Body of pancreas (tissue), 4 donors: ENCODE measurements at regions not wholly inside any gene's neighbourhood (a gene's known extent, or its start where the extent isn't known, plus 50 kb on each side); places are given as distances from the start of the nearest gene placed in this dataset.

Experiments
- ATAC-seq: fragments of 150-250 bp; one replicate; pipeline ENCODE4 v1.9.1; 2016
- DNase-seq, 4 donors: peaks; one replicate each; pipeline ENCODE4 v3.0.0-alpha.2; 2019
- H3K27ac ChIP-seq, 4 donors: fragments of 200-600 bp; sonication (generic); 1 replicate in 3 of 4; 2 replicates in 1 of 4; pipeline versions ENCODE4 v1.5.1 to v1.6.1; 2016 to 2019; ENCODE audit warnings: mild to moderate bottlenecking in 1 of 4, mixed read lengths in 1 of 4, moderate library complexity in 1 of 4
- H3K27me3 ChIP-seq, 2 donors: fragments of 200-600 bp; sonication (generic); one replicate each; pipeline ENCODE4 v1.6.0; 2016; ENCODE audit warnings: mild to moderate bottlenecking in 1 of 2
- H3K36me3 ChIP-seq, 2 donors: fragments of 200-600 bp; sonication (generic); replicated peaks in 1 of 2; 2 replicates each; pipeline ENCODE4 v1.5.1; 2016; ENCODE audit warnings: low read depth in 2 of 2; ENCODE audit not compliant: insufficient read depth in 1 of 2
- H3K4me1 ChIP-seq: fragments of 200-600 bp; sonication (generic); one replicate; pipeline ENCODE4 v1.6.0; 2016
- H3K4me3 ChIP-seq, 2 donors: fragments of 200-600 bp; sonication (generic); 1 replicate in 1 of 2; 2 replicates in 1 of 2; pipeline ENCODE4 v1.5.1; 2016 to 2019
- H3K9me3 ChIP-seq, 3 donors: fragments of 200-600 bp; sonication (generic); 1 replicate in 2 of 3; 2 replicates in 1 of 3; pipeline ENCODE4 v1.5.1; 2016
- POLR2A ChIP-seq, 3 donors: fragments of 450-650 bp; IDR thresholded peaks; one replicate each; pipeline ENCODE4 v1.6.1; 2016; ENCODE audit warnings: antibody characterized with exemption in 3 of 3, mild to moderate bottlenecking in 2 of 3
- WGBS, 2 donors: methylation state at CpG; one replicate each; pipeline ENCODE4 v1.1.5; 2017; 5-methylcytosine and 5-hydroxymethylcytosine counted together
- intact Hi-C: fragments of 100-400 bp; cut with DNase I; formaldehyde crosslinking; loops from one replicate; pipeline ENCODE4 v1.15.1; 2023
- TF ChIP-seq, protein P1 (sequence below), 7 experiments: fragments of 450-650 bp in 4 of 7; fragments of 200-600 bp in 3 of 7; sonication (generic) in 3 of 7; IDR thresholded peaks; one replicate each; pipeline ENCODE4 v1.5.1; 2016 to 2019; ENCODE audit warnings: antibody characterized with exemption in 7 of 7

DNA sequence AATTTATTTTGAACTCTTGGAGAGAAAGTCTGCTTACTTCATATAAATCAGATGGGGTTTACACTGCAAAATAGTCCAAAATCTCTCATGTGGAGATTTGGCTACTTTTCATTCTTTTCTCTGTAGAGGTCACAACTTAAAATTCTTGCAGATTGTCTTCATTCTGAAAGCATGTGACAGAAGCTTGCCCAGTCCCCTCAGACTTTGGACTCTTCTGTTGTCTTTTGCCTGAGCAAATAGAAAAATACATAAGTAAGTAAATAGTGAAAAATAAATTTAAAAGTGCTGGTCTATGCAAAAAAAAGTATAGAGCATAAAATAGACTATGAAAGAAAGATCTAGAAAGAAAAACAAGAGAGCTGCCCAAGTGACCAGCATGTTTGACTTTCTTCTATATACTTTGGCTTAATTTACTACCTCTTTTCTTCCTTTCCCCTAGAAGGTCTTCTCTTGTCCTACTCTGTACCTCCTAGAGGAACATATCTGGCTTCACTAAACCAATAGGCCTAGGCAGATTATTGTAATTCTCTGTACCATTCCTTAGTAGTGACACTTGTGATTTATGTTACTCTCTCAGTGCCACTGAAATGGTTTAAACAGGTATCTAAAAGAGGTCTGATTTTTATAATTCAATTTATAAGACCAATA lies 260.9 kb downstream of the TENT5A start:
- no peaks in the 10 kb centered on the region for H3K36me3 ChIP-seq
- intact Hi-C loops: no loop called here
- H3K9me3 ChIP-seq: no peaks in the 10 kb centered on the region
- H3K4me3 ChIP-seq: no peak overlapping the region
- no peaks in the 10 kb centered on the region for H3K27me3 ChIP-seq
- TF ChIP-seq, protein P1, sequence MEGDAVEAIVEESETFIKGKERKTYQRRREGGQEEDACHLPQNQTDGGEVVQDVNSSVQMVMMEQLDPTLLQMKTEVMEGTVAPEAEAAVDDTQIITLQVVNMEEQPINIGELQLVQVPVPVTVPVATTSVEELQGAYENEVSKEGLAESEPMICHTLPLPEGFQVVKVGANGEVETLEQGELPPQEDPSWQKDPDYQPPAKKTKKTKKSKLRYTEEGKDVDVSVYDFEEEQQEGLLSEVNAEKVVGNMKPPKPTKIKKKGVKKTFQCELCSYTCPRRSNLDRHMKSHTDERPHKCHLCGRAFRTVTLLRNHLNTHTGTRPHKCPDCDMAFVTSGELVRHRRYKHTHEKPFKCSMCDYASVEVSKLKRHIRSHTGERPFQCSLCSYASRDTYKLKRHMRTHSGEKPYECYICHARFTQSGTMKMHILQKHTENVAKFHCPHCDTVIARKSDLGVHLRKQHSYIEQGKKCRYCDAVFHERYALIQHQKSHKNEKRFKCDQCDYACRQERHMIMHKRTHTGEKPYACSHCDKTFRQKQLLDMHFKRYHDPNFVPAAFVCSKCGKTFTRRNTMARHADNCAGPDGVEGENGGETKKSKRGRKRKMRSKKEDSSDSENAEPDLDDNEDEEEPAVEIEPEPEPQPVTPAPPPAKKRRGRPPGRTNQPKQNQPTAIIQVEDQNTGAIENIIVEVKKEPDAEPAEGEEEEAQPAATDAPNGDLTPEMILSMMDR (IDR thresholded peaks at IDR 0.05): no peak
- TF ChIP-seq POLR2A (IDR thresholded peaks at IDR 0.05): no peak
- H3K4me1 ChIP-seq: peaks cover 12% of the 10 kb centered on the region
- DNase-seq: peak in 1 of 4 donors; percentile 19
- peak; percentile 37 for ATAC-seq
- no peak overlapping the region for H3K27ac ChIP-seq

DNA sequence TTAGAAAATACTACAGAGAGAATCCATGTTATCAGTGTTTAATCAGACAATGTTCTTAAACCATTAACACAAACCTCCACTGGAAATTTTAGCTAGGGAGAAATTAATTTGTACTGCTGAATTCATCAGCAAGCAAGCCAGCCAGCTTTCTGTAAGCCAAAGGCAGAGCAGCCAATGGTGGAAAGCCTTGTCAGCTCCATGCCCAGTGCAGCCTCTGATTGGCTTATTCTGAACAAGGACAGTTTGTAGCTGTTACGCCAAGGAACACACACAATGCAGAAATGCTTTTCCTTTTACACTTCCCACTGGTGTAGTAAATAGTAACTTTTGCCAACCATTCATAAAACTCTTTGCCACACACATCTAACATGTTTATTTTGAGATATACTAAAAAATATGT lies 265.0 kb downstream of the TENT5A start:
- intact Hi-C loops: no loop called here
- ATAC-seq (peak; percentile 99), DNase-seq (peak; percentile 57 to 79 (median 71))
- H3K9me3 ChIP-seq: no peaks in the 10 kb centered on the region
- H3K36me3 ChIP-seq: no peaks in the 10 kb centered on the region
- no peak overlapping the region for H3K4me3 ChIP-seq
- no peak overlapping the region for H3K27ac ChIP-seq
- TF ChIP-seq POLR2A (IDR thresholded peaks at IDR 0.05): no peak
- TF ChIP-seq, protein P1 (IDR thresholded peaks at IDR 0.05): no peak
- H3K4me1 ChIP-seq: peaks cover 12% of the 10 kb centered on the region
- H3K27me3 ChIP-seq: no peaks in the 10 kb centered on the region
- WGBS, 2 donors: 37 to 41% methylated on average over 1 of the region's 1 CpG

DNA sequence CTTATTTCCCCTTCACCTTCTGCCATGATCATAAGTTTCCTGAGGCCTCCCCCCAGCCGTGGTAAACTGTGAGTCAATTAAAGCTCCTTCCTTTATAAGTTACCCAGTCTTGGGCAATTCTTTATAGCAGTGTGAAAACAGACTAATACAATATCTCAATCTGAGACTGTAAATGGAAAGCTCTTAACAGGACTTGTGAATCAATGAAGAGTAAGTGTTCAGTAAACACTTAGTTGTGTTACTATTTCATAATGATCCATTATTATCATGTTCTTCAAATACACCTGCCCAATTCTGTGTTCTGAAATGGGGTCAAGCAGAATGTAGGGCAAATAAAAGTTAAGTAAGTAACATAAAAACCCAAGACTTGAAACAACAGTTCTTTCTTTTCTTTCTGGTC lies 266.2 kb downstream of the TENT5A start:
- intact Hi-C loops: no loop called here
- Histone ChIP-seq H3K4me1 (peaks cover 3% of the 10 kb centered on the region), H3K36me3 (no peaks in the 10 kb centered on the region), H3K27me3 (no peaks in the 10 kb centered on the region), H3K27ac (no peak overlapping the region), H3K4me3 (no peak overlapping the region), H3K9me3 (no peaks in the 10 kb centered on the region)
- ATAC-seq (no peak), DNase-seq (no peak)
- no peak for TF ChIP-seq POLR2A (IDR thresholded peaks at IDR 0.05)
- TF ChIP-seq, protein P1 (IDR thresholded peaks at IDR 0.05): no peak
- WGBS, 2 donors: 50 to 52% methylated on average over 1 of the region's 1 CpG

DNA sequence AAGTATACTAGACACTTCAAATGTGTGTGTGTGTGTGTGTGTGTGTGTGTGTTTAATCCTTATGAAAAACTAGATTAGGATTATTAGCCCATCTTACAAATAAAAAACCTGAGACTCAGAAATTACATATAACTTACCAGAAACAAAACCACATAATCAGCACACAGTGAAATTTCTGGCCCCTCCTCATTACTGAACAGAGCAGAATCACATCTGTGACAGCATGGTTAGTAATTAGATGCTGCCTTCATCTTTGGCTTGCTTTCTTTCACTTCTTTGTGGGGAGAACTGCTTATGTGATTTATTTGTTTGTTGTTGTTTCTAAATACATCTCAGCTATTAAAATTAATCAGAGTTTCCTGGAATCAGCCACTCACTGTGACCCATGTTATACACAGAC lies 267.1 kb downstream of the TENT5A start:
- Histone ChIP-seq H3K4me3 (no peak overlapping the region), H3K27me3 (no peaks in the 10 kb centered on the region), H3K36me3 (no peaks in the 10 kb centered on the region), H3K4me1 (no peaks in the 10 kb centered on the region), H3K9me3 (no peaks in the 10 kb centered on the region), H3K27ac (no peak overlapping the region)
- DNase-seq (no peak), ATAC-seq (no peak)
- TF ChIP-seq POLR2A (IDR thresholded peaks at IDR 0.05): no peak
- TF ChIP-seq, protein P1 (IDR thresholded peaks at IDR 0.05): no peak
- intact Hi-C loops: no loop called here

DNA sequence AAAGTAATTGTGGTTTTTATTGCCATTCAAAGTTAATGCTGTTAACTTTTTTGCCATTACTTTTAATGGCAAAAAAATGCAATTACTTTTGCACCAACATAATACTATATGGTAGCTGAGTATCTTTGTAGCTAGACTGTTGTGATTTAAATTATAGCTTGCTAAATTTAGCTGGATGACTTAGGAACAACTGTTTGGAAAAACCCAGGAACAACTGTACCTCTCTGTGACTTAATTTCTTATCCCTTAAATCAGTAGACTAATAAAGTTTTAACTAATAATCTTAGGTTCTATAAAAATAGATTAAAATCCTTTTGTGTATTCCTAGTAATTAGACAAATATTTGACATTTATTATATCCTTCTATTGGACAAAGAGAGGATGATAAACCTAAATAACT lies 268.2 kb downstream of the TENT5A start:
- intact Hi-C loops: no loop called here
- no peak for ATAC-seq
- H3K9me3 ChIP-seq: no peaks in the 10 kb centered on the region

More for the DNA sequence above, 268.2 kb downstream of the TENT5A start:
- Histone ChIP-seq H3K27me3 (no peaks in the 10 kb centered on the region), H3K27ac (no peak overlapping the region), H3K4me3 (no peak overlapping the region), H3K4me1 (no peaks in the 10 kb centered on the region), H3K36me3 (no peaks in the 10 kb centered on the region)
- DNase-seq: no peak
- no peak for TF ChIP-seq POLR2A (IDR thresholded peaks at IDR 0.05)
- TF ChIP-seq, protein P1 (IDR thresholded peaks at IDR 0.05): no peak
